ENCODE measurements at regions not wholly inside any gene's neighbourhood (a gene's known extent, or its start where the extent isn't known, plus 50 kb on each side); places are given as distances from the start of the nearest gene placed in this dataset.

DNA sequence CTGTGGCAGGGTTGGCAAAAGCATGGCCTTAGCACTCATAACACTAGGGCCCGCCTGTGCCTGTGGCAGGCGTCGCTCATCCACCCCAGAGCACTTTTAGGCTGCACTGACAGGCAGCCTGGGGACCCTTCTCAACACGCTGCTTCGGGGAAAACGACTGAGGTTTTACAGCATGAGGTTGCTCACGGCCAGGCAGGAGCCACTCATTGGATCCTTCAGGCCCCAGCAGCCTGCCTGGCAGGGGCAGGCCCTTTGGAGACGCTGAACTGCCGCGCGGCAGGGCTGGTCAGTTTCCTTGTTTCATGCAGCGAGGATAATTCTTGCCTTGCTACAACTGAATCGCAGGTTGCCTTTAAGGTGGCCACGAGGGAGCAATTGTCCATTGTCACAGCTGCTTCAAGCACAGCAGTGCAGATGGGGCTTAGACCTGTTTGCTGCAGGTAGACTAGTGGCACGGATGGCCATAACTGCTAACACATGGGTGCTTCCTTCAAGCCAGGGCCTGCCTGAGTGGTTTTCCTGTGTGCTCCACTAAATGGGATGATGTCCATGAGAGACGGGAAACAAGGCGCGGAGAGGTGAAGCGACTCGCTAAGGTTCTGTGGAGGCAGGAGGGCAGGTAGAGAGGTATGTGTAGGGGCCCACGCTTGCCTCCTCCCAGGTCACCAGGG is 49.9 kb upstream of the HS6ST1 start:
- Mint-ChIP-seq H3K36me3 (no peaks in the 10 kb centered on the region), H3K4me3 (no peak overlapping the region), H3K4me1 (ENCODE audit: low read depth) (peaks cover 13% of the 10 kb centered on the region), H3K9me3 (ENCODE audit: low read depth) (no peaks in the 10 kb centered on the region), H3K27ac (no peak overlapping the region), H3K27me3 (no peaks in the 10 kb centered on the region)

DNA sequence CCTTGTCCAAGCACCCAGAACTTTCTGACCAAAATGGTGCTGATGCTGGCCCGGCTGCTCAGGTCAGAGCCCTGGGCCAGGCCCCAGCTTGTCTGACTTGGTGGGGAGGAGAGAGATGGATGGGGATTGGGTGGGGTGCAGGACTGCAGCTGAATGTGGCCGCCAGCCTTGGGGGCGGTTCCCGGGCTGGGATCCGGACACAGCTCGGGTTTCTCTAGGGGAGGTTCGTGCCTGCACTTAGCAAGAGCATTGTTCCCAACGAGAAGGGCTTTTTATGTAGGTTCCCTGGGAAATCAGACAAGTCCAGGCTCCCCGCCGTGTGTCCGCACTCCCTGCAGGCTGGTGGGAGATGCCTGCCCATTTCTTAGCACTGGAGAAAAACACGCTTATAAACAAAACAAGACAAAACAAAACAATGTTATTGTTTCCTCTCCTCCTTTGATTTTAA is 50.5 kb upstream of the HS6ST1 start:
- H3K4me1 Mint-ChIP-seq (ENCODE audit: low read depth): peaks cover 13% of the 10 kb centered on the region
- no peaks in the 10 kb centered on the region for H3K9me3 Mint-ChIP-seq (ENCODE audit: low read depth)
- no peaks in the 10 kb centered on the region for H3K36me3 Mint-ChIP-seq
- no peak overlapping the region for H3K4me3 Mint-ChIP-seq
- no peak overlapping the region for H3K27ac Mint-ChIP-seq
- no peaks in the 10 kb centered on the region for H3K27me3 Mint-ChIP-seq

DNA sequence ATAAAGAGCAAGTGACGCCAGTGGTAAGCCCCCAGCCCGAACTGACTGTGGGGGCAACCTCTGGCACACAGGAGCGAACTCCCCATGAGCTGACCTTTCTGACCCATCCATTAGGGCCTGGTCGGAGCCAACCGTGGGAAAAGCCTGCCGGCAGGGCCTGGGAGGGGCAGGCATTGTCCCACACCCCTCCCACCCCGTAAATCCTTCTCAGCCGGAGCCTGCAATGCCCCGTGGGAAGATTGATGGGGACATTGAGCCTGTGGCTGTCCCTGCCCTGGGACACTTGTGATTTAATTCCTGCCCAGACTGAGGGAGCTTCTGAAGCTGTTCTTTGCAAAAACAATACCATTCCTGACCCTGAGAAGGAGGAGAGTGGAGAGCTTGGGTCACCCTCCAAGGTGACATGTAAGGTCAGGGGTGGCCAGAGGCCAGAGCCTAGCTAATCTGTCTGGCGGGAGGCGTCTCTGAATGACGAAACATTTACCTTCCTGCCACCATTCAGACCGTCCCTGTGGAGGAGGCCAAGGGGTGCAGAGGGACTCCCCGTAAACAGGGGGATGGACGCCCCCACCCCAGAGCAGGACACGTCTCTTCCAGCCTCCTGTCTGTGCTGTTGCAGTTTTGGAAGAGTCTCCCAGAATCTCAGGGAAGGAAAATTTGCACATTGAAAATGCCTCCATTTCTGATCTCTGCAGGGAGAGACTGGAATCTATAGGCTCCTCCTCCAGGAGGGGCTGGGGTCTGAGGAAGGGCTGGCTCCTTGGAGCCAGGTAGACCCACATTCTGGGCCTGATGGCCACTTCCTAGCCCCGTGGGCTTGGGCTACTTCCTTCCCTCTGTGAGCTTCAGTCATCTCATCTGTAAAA is 51.2 kb upstream of the HS6ST1 start:
- Mint-ChIP-seq H3K36me3 (no peaks in the 10 kb centered on the region), H3K9me3 (ENCODE audit: low read depth) (no peaks in the 10 kb centered on the region), H3K27ac (no peak overlapping the region), H3K4me1 (ENCODE audit: low read depth) (peaks cover 13% of the 10 kb centered on the region), H3K27me3 (no peaks in the 10 kb centered on the region), H3K4me3 (no peak overlapping the region)

DNA sequence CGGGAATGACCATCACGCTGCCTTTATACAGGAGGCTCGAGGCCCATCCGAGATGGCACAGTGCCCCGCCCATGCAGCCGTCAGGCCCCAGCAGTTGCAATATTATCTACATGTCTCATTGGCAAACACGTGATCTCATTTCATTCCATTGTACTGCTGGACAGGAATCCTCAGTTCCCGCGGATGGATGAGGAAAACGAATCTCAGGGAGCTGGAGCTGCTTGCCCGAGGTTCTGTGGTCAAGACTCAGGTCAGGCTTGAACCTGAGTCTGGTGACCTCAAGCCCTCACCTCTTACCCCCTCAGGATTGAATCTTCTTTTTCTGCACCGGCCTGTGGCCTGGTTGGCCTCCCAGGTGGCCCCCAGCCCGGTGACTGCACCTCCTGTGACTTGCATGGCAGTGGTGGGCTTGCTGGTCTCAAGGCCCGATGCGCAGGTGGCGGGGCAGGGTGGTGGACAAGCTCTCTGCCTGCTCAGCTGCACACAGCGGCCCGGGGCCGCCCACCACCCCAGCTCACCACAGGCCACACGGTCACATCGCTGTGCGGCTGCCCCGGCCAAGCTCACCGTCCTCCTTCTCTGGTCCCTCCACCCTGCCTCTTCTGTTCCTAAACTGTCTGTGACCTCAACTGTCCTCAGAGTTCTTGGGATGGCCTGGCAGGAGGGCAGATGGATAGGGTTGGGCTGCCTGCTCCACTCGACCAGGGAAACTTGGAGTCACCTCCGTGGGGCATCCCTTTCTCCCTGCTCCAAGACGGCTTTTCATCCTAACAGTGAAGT is 52.0 kb upstream of the HS6ST1 start:
- peaks cover 13% of the 10 kb centered on the region for H3K4me1 Mint-ChIP-seq (ENCODE audit: low read depth)
- H3K9me3 Mint-ChIP-seq (ENCODE audit: low read depth): no peaks in the 10 kb centered on the region
- no peaks in the 10 kb centered on the region for H3K27me3 Mint-ChIP-seq
- H3K36me3 Mint-ChIP-seq: no peaks in the 10 kb centered on the region
- H3K27ac Mint-ChIP-seq: no peak overlapping the region
- no peak overlapping the region for H3K4me3 Mint-ChIP-seq

DNA sequence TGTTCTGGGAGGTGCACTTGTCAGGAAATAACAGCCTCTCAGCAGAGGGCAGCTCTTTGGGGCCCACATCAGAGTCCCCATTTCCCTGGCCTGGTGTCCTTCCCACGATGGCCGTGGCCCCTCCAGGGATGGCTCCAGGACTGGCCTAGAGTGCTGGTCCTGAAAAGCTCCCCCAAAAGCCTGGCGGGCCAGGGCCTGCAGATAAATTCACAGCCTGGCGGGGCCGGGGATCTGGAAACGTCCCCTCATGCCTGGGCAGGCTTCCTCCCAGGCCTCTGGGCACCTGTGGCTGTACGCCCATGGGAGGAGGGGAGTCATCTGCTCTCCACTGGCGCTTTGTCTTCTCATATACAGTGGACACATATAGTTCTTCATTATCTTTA is 52.6 kb upstream of the HS6ST1 start:
- Mint-ChIP-seq H3K27me3 (no peaks in the 10 kb centered on the region), H3K36me3 (no peaks in the 10 kb centered on the region), H3K9me3 (ENCODE audit: low read depth) (no peaks in the 10 kb centered on the region), H3K27ac (no peak overlapping the region), H3K4me1 (ENCODE audit: low read depth) (peaks cover 13% of the 10 kb centered on the region), H3K4me3 (no peak overlapping the region)

DNA sequence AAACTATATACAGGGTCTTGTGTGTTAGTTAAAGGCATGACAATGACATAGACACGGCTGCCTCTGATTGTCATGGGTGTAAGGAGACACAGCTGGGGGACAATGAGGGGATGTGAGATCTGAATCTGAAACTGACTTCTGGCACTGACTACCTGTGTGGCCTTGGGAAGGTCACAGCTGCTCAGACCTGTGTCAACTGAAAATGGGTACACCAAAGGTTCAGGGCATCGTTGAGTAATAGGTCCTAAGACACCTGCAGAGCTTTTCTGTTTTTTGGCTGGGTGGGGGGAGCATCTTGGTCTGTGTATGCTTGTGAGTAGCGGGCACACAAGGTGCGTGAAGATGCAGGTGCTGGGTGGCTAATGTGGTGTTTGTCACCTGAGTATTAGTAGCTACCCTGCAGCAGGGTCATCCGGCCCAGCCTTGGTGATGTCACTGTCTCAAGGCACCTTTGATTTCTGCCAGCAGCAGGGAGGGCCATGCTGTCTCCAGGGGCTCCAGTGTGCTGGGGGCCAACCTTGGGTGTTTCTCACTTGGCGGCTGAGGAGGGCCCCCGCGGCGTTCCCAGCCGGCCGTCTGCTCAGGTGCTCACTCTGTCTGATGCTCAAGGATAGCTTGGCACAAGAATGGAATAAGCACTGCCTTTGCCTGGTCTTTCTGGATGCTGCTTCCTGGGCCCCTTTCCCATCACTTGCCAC is 53.1 kb upstream of the HS6ST1 start:
- Mint-ChIP-seq H3K27me3 (no peaks in the 10 kb centered on the region), H3K27ac (no peak overlapping the region), H3K4me1 (ENCODE audit: low read depth) (peaks cover 13% of the 10 kb centered on the region), H3K36me3 (no peaks in the 10 kb centered on the region), H3K9me3 (ENCODE audit: low read depth) (no peaks in the 10 kb centered on the region), H3K4me3 (no peak overlapping the region)

DNA sequence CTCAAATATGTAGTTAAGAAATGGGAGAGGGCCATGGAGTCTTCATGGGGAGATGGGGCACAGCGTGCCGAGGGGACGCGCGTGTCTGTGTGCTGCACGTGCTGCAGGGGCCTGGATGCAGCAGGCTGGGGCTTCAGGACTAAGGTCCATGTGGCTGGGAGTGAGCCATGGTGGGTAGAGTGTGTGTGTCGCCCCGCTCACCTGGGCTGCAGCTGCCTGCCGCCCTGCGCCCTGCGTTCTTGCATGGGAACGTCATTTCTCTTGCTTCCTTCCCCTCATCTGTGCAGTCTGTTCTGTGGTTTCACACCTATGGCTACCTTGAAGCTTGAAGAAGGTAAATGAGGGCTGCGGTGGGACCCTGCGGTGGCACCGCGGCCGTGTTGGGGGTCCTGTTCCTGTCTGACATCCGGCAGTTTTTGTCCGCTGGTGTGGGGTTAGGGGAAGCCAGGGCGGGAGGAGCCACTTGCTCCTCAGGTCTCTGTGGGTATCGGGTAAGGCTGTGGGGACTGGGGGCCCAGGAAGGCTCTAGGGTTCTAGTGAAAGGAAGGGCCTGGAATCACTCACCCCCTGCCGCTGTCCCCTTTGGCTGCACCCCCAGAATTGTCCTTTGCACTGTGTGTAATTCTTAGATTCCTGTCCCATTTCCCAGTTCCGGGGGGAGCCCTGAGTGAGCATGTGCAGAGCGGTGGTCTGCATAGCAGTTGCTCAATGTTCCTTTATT is 54.1 kb upstream of the HS6ST1 start:
- Mint-ChIP-seq H3K27ac (no peak overlapping the region), H3K4me1 (ENCODE audit: low read depth) (peaks cover 13% of the 10 kb centered on the region), H3K9me3 (ENCODE audit: low read depth) (no peaks in the 10 kb centered on the region), H3K27me3 (no peaks in the 10 kb centered on the region), H3K36me3 (no peaks in the 10 kb centered on the region), H3K4me3 (no peak overlapping the region)

DNA sequence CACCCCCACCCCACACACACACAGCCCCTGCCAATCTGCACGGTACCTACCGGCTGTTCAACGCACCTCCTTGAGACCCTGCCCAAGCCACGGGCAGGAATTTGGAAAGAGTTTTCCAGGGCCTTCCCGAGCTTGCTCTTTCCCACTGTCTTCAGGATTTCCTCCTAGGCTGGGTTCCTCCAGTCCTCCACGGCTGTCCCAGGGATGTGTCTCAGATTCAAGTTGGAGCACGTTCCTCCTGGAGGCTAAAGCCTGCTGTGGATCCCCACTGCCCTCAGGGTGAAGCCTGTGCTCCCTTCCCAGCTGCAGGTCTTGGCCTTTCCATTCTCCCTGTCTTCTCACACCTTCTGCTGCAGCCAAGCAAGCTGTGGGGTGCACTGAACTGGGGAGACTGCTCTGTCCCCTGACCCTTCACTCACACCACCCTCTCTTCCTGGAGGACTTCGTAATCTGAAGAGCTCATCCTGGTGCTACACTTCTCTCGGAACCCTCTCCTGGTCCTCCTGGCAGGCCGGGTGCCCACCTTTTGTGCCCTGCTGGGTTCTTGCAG is 54.9 kb upstream of the HS6ST1 start:
- no peaks in the 10 kb centered on the region for H3K36me3 Mint-ChIP-seq
- H3K9me3 Mint-ChIP-seq (ENCODE audit: low read depth): no peaks in the 10 kb centered on the region
- no peak overlapping the region for H3K27ac Mint-ChIP-seq
- peaks cover 13% of the 10 kb centered on the region for H3K4me1 Mint-ChIP-seq (ENCODE audit: low read depth)
- no peak overlapping the region for H3K4me3 Mint-ChIP-seq
- no peaks in the 10 kb centered on the region for H3K27me3 Mint-ChIP-seq

DNA sequence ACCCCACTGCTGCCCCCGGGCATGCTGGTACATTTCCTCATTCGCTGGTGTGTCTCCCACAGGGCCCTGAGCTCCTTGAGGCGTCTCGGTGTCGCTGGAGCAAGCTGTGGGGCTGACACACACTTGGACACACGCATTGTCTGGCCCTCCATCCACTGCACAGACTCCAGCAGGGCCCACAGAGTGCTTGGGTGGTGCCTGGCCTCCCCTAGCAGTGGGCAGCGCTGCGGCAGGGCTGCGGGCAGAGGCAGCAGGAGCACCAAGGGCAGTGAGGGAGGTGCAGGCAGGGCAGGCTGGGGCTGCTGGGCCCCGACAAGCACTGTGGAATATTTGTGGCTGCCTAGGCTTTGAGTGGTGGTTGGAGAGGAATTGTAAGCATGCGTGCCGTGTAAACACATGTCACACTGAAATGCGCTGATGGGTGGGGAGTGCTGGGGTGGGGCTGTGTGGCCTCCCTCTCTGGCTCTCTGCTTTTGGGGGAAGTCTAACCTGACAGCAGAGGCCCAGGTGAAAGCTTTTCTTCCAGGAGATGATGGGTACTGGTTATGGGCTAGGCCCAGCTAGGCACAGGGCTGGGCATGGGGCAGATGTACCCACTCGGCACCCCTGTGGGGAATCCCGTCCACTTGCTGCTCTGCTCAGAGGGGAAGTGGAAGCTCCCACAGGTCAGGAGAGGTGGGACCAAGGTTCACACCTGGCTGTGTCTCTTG is 55.5 kb upstream of the HS6ST1 start:
- no peak overlapping the region for H3K27ac Mint-ChIP-seq
- no peaks in the 10 kb centered on the region for H3K36me3 Mint-ChIP-seq
- H3K27me3 Mint-ChIP-seq: no peaks in the 10 kb centered on the region
- no peaks in the 10 kb centered on the region for H3K9me3 Mint-ChIP-seq (ENCODE audit: low read depth)
- H3K4me1 Mint-ChIP-seq (ENCODE audit: low read depth): peaks cover 13% of the 10 kb centered on the region
- no peak overlapping the region for H3K4me3 Mint-ChIP-seq

DNA sequence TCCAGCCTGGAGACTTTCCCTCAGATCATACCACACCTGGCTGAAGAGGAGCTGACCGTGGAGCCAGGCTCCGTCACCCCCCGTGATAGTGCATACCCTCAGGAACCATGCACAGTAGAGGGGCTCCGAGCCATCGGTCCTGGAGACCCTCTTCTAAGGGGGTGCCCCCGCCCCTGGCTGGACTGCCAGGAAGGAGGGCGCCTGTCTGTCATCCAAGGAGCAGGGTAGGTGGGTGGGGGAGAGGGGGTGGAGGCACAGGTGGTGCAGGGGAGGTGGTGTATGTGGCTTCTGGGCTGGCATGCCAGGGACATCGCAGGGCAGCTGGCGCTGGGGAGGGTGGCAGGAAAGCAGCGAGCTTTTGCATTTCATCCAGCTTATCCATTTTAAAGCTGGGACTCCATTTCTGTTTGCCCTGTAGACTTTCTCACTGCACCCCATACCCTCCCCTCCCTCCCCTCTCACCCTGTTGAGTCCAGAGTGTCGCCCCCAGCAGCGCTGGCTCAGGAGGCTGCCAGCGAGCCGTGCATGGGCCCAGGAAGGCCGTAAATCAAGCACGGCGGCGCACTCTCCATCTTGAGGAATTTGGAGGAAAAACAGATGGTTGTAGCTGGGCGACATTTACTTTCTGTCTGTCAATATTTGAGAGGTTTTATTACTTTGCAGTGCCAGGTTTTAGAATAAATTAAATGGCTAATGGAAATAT is 56.2 kb upstream of the HS6ST1 start:
- H3K27me3 Mint-ChIP-seq: no peaks in the 10 kb centered on the region

DNA sequence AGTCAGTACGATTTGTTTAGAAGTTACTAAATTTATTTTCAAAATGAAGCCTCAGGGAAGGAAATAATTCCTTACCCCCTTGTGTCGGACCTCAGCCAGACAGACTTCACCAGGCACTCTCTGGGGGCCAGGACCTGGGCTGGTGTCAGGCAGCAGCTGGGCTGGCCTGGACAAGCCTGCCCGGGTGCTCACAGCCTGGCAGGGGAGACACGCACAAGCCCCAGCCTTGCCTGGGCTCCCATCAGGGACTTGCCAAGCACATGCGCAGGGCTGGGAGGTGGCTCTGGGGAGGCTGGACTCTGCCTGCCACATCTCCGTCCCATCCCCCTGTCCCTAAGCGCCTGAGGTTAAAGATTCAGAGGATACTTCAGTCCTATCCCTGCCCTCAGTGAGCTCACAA is 56.8 kb upstream of the HS6ST1 start:
- H3K27me3 Mint-ChIP-seq: no peaks in the 10 kb centered on the region
- no peak overlapping the region for H3K27ac Mint-ChIP-seq
- H3K4me3 Mint-ChIP-seq: no peak overlapping the region

More for the DNA sequence above, 56.2 kb upstream of the HS6ST1 start:
- Mint-ChIP-seq H3K9me3 (ENCODE audit: low read depth) (no peaks in the 10 kb centered on the region), H3K36me3 (no peaks in the 10 kb centered on the region), H3K27ac (no peak overlapping the region), H3K4me3 (no peak overlapping the region), H3K4me1 (ENCODE audit: low read depth) (peaks cover 13% of the 10 kb centered on the region)

DNA sequence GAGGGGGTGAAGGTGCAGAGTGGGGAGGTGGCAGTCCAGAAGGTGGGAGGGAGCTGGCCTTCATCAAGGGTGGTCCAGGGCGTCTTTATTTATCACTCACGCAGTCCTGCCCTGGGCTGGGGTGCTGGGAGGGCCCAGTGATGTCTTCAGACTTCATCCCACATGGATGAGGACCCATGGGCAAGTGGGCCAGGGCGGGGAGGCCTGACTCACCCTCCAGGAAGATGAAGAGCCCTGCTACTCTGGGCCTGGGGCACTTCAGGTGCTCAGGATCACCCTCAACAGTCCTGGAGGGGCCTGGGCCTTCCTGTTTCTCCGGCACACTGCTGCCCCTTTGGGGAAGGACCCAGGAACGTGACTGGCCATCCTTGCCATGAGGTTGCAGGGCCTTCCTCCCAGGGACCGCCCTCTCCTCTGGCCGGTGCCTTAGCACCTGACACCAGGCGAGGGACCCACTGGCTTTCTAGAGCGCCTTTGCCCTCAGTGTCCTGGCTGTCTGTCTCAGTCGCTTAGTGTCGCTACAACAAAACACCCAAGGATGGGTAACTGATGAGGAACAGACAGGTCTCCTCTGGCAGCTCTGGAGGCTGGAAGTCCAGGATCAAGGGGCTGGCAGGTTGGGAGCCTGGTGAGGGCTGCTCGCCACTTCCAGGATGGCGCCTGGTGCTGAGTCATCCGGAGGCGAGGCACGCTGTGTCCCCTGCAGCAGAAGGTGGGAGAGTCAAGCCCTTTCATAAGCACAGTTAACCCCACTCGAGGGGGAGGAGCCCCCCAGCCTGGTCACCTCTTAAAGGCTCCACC is 57.8 kb upstream of the HS6ST1 start:
- no peaks in the 10 kb centered on the region for H3K27me3 Mint-ChIP-seq
- H3K4me1 Mint-ChIP-seq (ENCODE audit: low read depth): peaks cover 13% of the 10 kb centered on the region
- no peaks in the 10 kb centered on the region for H3K36me3 Mint-ChIP-seq
- no peaks in the 10 kb centered on the region for H3K9me3 Mint-ChIP-seq (ENCODE audit: low read depth)
- no peak overlapping the region for H3K27ac Mint-ChIP-seq
- H3K4me3 Mint-ChIP-seq: no peak overlapping the region

More for the DNA sequence above, 56.8 kb upstream of the HS6ST1 start:
- H3K36me3 Mint-ChIP-seq: no peaks in the 10 kb centered on the region
- peaks cover 13% of the 10 kb centered on the region for H3K4me1 Mint-ChIP-seq (ENCODE audit: low read depth)
- no peaks in the 10 kb centered on the region for H3K9me3 Mint-ChIP-seq (ENCODE audit: low read depth)
